SK-N-MC (cell line): ENCODE measurements at regions not wholly inside any gene's neighbourhood (a gene's known extent, or its start where the extent isn't known, plus 50 kb on each side); places are given as distances from the start of the nearest gene placed in this dataset.

Experiments used
- EZH2 ChIP-seq: fragments of 200-600 bp; sonication (generic); IDR thresholded peaks from one replicate; pipeline ENCODE4 v1.6.1; 2017; ENCODE audit warnings: antibody characterized with exemption
- POLR2AphosphoS5 ChIP-seq: IDR thresholded peaks from 2 replicates; pipeline ENCODE4 v1.6.1; 2012; ENCODE audit warnings: mild to moderate bottlenecking, low read depth, low read length, borderline replicate concordance

GRCh38 chr5:22908129-22908528 is 55.0 kb upstream of the CDH12 start:
- no peak for TF ChIP-seq POLR2AphosphoS5
- no peak for TF ChIP-seq EZH2
